Kidney epithelial cell (primary cell): ENCODE measurements at regions not wholly inside any gene's neighbourhood (a gene's known extent, or its start where the extent isn't known, plus 50 kb on each side); places are given as distances from the start of the nearest gene placed in this dataset.

Experiments used
- DNase-seq: peaks from one replicate; pipeline ENCODE4 v3.0.0-alpha.2; 2010; ENCODE audit warnings: low read depth
- H3K27me3 ChIP-seq: 2 replicates; pipeline ENCODE4 v1.6.0; 2011; ENCODE audit warnings: low read length; ENCODE audit not compliant: control insufficient read depth, insufficient read depth
- H3K36me3 ChIP-seq: 2 replicates; pipeline ENCODE4 v1.5.1; 2011; ENCODE audit warnings: low read length; ENCODE audit not compliant: control insufficient read depth, insufficient read depth
- H3K4me3 ChIP-seq: 2 replicates; pipeline ENCODE4 v1.5.1; 2011; ENCODE audit warnings: low read depth, mild to moderate bottlenecking, control low read depth, low read length
- TF ChIP-seq, protein P1 (sequence below): IDR thresholded peaks from 2 replicates; pipeline ENCODE4 v1.5.1; 2011; ENCODE audit warnings: mild to moderate bottlenecking, moderate library complexity, low read length, control low read depth, inconsistent platforms; ENCODE audit not compliant: insufficient read depth, poor library complexity, severe bottlenecking

DNA sequence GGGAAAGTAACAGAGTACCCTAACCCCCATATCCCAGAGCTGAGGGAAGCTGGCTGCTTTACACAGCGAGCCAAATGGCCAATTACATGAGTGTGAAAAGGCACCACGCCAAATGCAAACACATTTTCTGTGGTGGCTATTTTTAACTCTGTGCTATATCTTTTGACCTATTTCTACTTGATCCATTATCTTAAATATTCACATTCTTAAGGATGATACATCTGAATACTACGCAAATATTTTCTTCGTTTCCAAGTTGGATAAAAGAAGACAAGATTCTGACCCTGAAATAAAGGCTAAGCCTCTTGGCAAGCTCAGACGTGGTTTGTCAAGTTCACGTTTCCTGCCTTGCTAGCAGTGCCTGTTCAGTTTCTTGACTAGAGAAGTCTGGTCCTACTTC lies 146.7 kb upstream of the TMEM196 start:
- no peaks in the 10 kb centered on the region for H3K27me3 ChIP-seq
- DNase-seq = no peak
- H3K4me3 ChIP-seq = no peak overlapping the region
- TF ChIP-seq, protein P1, sequence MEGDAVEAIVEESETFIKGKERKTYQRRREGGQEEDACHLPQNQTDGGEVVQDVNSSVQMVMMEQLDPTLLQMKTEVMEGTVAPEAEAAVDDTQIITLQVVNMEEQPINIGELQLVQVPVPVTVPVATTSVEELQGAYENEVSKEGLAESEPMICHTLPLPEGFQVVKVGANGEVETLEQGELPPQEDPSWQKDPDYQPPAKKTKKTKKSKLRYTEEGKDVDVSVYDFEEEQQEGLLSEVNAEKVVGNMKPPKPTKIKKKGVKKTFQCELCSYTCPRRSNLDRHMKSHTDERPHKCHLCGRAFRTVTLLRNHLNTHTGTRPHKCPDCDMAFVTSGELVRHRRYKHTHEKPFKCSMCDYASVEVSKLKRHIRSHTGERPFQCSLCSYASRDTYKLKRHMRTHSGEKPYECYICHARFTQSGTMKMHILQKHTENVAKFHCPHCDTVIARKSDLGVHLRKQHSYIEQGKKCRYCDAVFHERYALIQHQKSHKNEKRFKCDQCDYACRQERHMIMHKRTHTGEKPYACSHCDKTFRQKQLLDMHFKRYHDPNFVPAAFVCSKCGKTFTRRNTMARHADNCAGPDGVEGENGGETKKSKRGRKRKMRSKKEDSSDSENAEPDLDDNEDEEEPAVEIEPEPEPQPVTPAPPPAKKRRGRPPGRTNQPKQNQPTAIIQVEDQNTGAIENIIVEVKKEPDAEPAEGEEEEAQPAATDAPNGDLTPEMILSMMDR = no peak
- no peaks in the 10 kb centered on the region for H3K36me3 ChIP-seq

DNA sequence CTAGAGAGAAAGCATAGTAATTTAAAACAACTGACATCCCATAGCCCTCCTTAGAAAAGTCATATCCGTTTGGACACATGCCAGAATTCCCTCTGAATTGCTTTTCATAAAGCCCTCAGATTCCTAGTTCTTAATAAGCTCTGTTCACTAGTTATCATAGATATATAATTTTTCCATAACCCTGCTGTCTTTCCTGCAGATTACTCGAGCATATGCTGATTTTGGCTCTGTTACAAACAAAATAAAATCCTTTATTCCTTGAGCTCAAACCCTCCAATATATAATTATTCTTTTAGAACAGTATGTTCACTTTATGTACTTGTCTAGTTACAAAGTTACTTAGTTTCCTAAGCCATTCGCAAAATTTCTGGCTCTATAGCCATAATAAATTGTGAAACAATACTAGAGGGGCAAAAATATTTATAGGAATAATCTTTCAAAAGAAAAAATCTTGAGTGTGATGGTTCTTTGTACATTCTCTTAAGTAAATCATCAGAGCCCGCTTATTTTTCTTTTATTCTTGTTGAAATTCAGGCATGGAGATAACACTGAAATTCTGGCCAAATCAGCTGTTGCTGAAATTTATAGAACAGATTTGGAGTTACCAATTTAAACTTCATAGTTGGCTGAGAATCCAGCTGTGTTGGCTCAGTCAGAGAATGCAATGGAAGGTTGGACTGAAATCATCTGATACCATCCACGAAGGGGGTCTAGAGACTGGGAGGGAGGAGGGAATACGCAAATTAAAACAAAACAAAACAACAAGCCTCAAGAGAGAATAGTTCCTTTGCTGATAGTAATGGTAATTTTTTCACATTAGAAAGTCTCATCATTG lies 146.1 kb upstream of the TMEM196 start:
- Histone ChIP-seq H3K4me3 (no peak overlapping the region), H3K36me3 (no peaks in the 10 kb centered on the region), H3K27me3 (no peaks in the 10 kb centered on the region)
- TF ChIP-seq, protein P1 = no peak
- DNase-seq = no peak

DNA sequence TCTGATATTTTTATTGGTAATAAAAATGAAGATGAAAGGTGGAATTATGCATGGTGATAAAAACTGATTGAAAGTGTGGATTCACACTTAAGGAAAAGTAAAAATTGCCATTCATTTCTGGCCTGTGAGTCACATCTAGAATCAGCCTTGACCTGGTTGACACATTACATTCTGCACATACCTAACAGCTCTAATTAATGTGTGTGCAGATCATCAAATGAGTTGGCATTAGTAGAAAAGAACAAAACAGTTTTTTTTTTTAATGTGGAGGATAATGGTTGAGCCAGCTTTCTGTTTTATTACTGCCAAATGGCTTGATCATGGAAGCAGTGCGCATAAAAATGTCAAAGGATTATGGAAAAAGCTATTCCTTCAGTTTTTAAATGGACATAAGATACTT lies 142.6 kb upstream of the TMEM196 start:
- Histone ChIP-seq H3K4me3 (no peak overlapping the region), H3K36me3 (no peaks in the 10 kb centered on the region), H3K27me3 (no peaks in the 10 kb centered on the region)
- TF ChIP-seq, protein P1 = no peak
- peak; percentile 62 for DNase-seq

DNA sequence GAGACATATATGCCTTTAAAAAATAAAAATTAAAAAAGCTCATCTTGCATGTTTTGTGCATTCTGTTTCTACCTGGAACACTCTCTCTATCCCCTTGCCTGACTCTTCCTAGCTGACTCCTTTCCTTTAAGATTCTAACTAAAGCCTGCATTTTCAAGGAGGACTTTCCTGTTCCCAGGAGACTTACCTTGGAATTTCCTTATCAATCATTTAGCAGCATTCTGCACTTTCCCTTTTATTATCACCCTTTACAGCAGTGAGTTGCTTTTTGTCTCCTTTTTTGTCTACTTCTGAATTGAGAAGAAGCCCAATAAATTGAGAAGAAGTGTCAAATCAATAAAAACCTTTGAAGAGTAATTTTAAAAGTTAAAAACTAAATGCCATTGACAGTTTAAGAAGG lies 142.2 kb upstream of the TMEM196 start:
- no peak overlapping the region for H3K4me3 ChIP-seq
- TF ChIP-seq, protein P1 = no peak
- no peaks in the 10 kb centered on the region for H3K36me3 ChIP-seq
- no peak for DNase-seq
- no peaks in the 10 kb centered on the region for H3K27me3 ChIP-seq

DNA sequence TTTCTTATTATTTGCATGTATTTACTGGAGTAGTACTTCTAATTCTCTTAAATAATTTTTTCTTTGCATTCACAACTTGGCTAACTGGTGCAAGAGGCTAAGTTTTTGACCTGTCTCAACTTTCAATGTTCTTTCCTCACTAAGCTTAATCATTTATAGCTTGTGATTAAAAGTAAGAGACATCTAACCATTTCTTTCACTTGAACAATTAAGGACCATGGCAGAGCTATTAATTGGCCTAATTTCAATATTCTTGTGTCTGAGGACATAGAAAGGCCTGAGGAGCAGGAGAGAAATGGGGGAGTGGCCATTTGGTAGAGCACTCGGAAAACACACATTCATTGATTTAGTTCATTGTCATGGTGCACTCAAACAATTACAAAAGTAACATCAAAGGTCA lies 141.4 kb upstream of the TMEM196 start:
- TF ChIP-seq, protein P1 = no peak
- H3K36me3 ChIP-seq = no peaks in the 10 kb centered on the region
- no peaks in the 10 kb centered on the region for H3K27me3 ChIP-seq
- H3K4me3 ChIP-seq = no peak overlapping the region
- DNase-seq = no peak

DNA sequence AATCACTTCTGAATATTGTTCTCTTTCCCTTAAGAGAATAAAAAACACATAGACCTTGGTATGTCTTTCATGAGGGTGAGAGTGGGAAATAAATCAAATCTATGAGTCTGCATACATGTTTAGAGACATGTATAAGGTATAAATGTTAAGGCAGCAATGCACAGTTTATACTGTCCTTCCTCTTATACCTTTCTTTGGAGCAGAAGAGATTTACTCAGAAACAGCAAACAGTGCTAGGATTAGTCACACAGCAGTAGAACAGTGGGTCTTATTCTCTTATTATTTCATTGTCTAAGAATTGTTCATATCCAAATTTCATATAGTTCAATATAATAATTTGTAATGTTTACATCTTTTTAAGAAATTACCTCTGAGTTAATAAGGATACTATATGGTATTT lies 126.7 kb upstream of the TMEM196 start:
- DNase-seq = no peak
- Histone ChIP-seq H3K36me3 (no peaks in the 10 kb centered on the region), H3K4me3 (no peak overlapping the region), H3K27me3 (no peaks in the 10 kb centered on the region)
- TF ChIP-seq, protein P1 = no peak
